ENCODE measurements at regions not wholly inside any gene's neighbourhood (a gene's known extent, or its start where the extent isn't known, plus 50 kb on each side); places are given as distances from the start of the nearest gene placed in this dataset.

GRCh38 chr6:11367638-11368199, 135.3 kb upstream of the NEDD9 start:
- H3K36me3 Mint-ChIP-seq (ENCODE audit: low read depth): peaks cover 58% of the 10 kb centered on the region
- peaks cover 41% of the 10 kb centered on the region for H3K4me1 Mint-ChIP-seq (ENCODE audit: low read depth)
- H3K4me3 Mint-ChIP-seq: peak overlapping the region; percentile 63
- no peak for DNase-seq (ENCODE audit: low spot score)
- H3K27ac Mint-ChIP-seq: peak overlapping the region; percentile 84
- H3K27me3 Mint-ChIP-seq (ENCODE audit: low read depth): no peaks in the 10 kb centered on the region
- H3K9me3 Mint-ChIP-seq: no peaks in the 10 kb centered on the region

DNA sequence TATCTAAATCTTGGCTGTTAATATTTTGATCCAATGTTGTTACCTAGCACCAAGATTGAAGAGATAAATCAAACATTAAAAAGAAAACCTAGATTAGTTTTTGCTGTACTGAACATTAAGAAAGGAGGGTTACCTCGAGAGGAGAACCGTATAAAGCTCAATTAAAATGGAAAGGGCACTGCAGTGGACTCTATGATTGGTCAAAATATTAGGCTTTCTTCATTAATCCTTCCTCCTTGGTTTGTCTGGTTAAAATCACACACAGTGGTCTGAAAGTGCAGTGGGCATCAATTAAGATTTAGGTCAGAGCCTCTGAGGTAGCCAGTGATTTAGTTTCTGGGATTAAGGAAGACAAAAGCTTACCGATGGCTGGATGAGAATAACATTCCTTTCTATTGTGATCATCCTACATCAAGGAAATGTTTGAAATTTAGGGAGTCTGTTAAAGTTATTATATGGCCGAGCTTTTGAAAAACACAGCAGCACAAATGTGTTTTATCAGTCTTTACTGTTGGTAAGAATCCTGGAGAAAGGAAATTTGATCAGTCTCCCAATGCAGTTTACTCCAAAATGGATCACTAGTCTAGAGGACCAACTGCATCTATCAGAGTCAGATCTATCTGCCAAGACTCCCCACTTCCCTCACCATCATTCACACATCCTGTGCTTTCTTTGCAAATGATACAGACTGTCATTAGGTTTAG, 134.6 kb upstream of the NEDD9 start:
- H3K36me3 Mint-ChIP-seq (ENCODE audit: low read depth): peaks cover 57% of the 10 kb centered on the region
- no peaks in the 10 kb centered on the region for H3K27me3 Mint-ChIP-seq (ENCODE audit: low read depth)
- peak overlapping the region; percentile 63 for H3K4me3 Mint-ChIP-seq
- peak overlapping the region; percentile 84 for H3K27ac Mint-ChIP-seq
- no peaks in the 10 kb centered on the region for H3K9me3 Mint-ChIP-seq
- H3K4me1 Mint-ChIP-seq (ENCODE audit: low read depth): peaks cover 46% of the 10 kb centered on the region
- no peak for DNase-seq (ENCODE audit: low spot score)

DNA sequence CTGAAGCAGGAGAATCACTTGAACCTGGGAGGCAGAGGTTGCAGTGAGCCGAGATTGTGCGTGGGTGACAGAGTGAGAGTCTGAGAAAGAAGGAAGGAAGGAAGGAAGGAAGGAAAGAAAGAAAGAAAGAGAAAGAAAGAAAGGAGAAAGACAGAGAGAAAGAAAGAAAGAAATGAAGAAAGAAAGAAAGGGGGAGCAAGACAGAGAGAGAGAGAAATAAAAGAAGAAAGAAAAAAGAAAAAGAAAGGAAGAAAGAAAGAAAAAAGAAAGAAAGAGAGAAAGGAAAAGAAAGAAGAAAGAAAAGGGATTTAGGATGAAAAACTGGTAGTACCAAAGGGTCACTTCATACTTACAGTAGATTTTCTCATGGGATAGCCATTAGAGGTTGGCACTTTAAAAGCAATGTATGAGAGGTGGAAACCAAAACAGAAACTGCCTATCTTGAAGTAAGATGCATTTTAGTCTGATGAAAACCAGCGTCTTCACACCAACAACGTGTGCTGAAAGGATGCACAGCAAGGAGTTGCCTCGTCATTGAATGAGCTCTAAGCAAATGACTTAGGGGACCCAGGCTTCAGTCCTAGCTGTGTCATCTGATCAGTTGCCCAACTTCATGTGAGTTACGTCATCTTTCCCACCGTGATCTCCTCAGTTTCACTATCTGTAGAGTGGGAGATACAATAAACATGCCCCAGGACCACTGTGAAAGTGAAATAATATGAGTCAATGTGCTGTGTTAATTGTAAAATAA, 133.9 kb upstream of the NEDD9 start:
- peak overlapping the region; percentile 63 for H3K4me3 Mint-ChIP-seq
- peaks cover 46% of the 10 kb centered on the region for H3K4me1 Mint-ChIP-seq (ENCODE audit: low read depth)
- peak overlapping the region; percentile 84 for H3K27ac Mint-ChIP-seq
- H3K36me3 Mint-ChIP-seq (ENCODE audit: low read depth): peaks cover 62% of the 10 kb centered on the region
- no peaks in the 10 kb centered on the region for H3K27me3 Mint-ChIP-seq (ENCODE audit: low read depth)
- DNase-seq (ENCODE audit: low spot score): peak; percentile 69
- peaks cover 5% of the 10 kb centered on the region for H3K9me3 Mint-ChIP-seq

DNA sequence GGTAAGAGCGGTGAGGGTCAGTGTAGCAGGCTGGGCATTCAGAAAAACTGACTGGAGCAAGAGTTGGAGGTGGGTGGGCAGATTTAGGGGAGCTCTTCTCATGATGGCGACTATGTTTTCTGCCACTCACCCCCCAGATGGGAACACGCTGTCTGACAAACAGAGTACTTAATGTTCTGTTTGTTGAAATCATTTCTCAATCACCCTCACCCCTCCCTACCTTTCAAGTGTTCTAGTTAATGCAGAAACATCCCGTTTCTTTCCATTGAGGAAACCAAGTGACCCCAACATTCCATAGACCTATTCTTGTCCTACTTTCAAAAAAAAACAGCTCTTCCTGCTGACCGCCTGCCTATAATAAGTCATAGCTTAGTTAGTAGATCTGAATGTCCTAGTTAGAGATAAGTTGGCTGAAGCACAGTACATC, 132.5 kb upstream of the NEDD9 start:
- no peaks in the 10 kb centered on the region for H3K27me3 Mint-ChIP-seq (ENCODE audit: low read depth)
- peak overlapping the region; percentile 50 for H3K27ac Mint-ChIP-seq
- peaks cover 72% of the 10 kb centered on the region for H3K36me3 Mint-ChIP-seq (ENCODE audit: low read depth)
- no peak overlapping the region for H3K4me3 Mint-ChIP-seq
- DNase-seq (ENCODE audit: low spot score): no peak
- peaks cover 19% of the 10 kb centered on the region for H3K9me3 Mint-ChIP-seq
- H3K4me1 Mint-ChIP-seq (ENCODE audit: low read depth): peaks cover 49% of the 10 kb centered on the region

GRCh38 chr6:11363881-11364576, 131.6 kb upstream of the NEDD9 start:
- no peak overlapping the region for H3K4me3 Mint-ChIP-seq
- DNase-seq (ENCODE audit: low spot score): peak; percentile 67
- H3K27me3 Mint-ChIP-seq (ENCODE audit: low read depth): no peaks in the 10 kb centered on the region
- H3K9me3 Mint-ChIP-seq: peaks cover 25% of the 10 kb centered on the region
- H3K36me3 Mint-ChIP-seq (ENCODE audit: low read depth): peaks cover 75% of the 10 kb centered on the region
- peaks cover 52% of the 10 kb centered on the region for H3K4me1 Mint-ChIP-seq (ENCODE audit: low read depth)
- H3K27ac Mint-ChIP-seq: no peak overlapping the region

DNA sequence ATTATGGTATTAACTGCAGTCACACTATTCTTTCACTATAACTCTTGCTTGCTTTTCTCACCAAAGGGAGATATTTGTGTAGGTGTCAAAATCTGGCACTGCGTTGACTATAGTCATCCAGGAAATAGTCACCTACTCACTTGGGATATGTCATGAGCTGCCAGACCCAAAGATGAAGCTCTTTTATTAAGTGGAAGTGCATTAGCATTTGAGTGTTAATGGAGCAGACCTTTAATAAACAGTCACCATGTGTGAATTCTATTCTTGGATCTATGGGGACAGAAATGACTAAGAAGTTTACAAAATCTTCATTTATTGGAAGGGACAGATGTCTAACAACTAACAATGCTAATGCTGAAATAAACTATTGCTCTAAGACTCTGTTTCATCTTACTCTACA, 130.1 kb upstream of the NEDD9 start:
- Mint-ChIP-seq H3K4me1 (ENCODE audit: low read depth) (peaks cover 43% of the 10 kb centered on the region), H3K9me3 (peaks cover 25% of the 10 kb centered on the region), H3K36me3 (ENCODE audit: low read depth) (peaks cover 80% of the 10 kb centered on the region), H3K4me3 (no peak overlapping the region), H3K27ac (no peak overlapping the region), H3K27me3 (ENCODE audit: low read depth) (no peaks in the 10 kb centered on the region)
- no peak for DNase-seq (ENCODE audit: low spot score)

DNA sequence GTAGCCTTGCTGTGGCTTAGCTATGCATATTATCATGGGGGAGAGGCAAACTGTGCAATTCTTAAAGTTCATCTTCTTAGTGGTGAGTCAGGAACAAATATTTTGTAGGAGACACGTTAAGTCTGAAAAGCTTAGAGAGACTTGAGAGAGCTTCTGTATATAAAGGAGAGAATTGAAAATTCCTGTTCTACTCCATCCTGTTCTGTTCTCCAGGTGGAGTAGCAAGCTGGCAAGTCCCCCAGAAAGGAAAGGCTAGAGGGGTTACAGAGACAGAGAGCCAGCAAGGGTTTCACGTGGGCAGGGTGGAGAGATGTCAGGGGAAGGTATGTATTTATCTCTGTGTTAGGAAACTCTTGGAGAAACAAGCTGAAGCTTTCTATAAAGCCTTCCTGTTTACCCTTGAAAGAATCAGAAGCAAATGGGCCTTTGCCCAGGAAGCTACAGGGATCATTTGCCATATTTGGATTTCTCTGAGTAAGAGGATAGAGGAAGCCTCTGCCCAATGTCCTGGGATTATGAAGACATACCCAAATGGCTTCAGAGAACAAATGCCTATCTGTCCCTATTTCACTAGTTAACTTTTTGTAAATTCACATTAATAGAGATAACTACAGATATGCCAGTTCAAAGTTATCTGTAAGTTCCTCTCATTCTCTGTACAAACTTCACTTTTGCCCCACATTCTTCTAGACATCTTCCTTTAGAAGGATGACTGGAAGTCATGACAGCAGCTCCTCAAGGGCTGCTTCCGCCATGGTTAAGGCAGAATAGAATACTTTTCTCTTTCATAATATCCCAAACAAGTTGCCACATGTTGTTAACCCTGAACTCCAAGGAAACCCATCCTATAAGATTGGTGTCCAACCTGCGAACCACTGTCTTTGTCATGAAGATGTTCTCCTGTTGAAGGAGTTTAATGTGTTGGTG, 126.7 kb upstream of the NEDD9 start:
- peaks cover 25% of the 10 kb centered on the region for H3K9me3 Mint-ChIP-seq
- no peak overlapping the region for H3K4me3 Mint-ChIP-seq
- peaks cover 72% of the 10 kb centered on the region for H3K36me3 Mint-ChIP-seq (ENCODE audit: low read depth)
- DNase-seq (ENCODE audit: low spot score): no peak
- no peak overlapping the region for H3K27ac Mint-ChIP-seq
- H3K27me3 Mint-ChIP-seq (ENCODE audit: low read depth): no peaks in the 10 kb centered on the region
- peaks cover 46% of the 10 kb centered on the region for H3K4me1 Mint-ChIP-seq (ENCODE audit: low read depth)

DNA sequence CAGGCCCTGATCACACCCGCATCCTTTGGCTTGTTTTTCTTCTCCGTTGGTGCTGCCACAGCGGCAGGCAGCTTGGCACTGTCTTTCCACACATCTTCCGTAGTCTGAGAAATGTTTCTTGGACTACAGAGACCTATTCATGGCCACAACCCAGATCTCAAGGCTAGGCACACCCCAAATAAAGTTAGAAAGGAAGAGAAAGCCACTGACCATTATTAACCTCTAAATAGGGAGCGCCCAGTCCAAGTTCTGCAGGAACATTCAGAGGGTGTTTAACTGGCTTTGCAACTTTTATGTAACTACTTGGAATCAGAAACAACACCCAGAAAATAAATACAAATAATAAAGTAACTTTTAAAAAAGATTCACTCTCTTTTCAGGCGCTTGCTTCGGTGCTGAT, 124.8 kb upstream of the NEDD9 start:
- peaks cover 51% of the 10 kb centered on the region for H3K4me1 Mint-ChIP-seq (ENCODE audit: low read depth)
- H3K9me3 Mint-ChIP-seq: peaks cover 25% of the 10 kb centered on the region
- H3K36me3 Mint-ChIP-seq (ENCODE audit: low read depth): peaks cover 66% of the 10 kb centered on the region
- no peak for DNase-seq (ENCODE audit: low spot score)
- peak overlapping the region; percentile 78 for H3K27ac Mint-ChIP-seq
- H3K27me3 Mint-ChIP-seq (ENCODE audit: low read depth): no peaks in the 10 kb centered on the region
- H3K4me3 Mint-ChIP-seq: peak overlapping the region; percentile 60

- Mint-ChIP-seq H3K27ac (peak overlapping the region; percentile 78), H3K36me3 (ENCODE audit: low read depth) (peaks cover 67% of the 10 kb centered on the region), H3K4me1 (ENCODE audit: low read depth) (peaks cover 50% of the 10 kb centered on the region), H3K27me3 (ENCODE audit: low read depth) (no peaks in the 10 kb centered on the region), H3K4me3 (peak overlapping the region; percentile 60), H3K9me3 (peaks cover 22% of the 10 kb centered on the region)
- DNase-seq (ENCODE audit: low spot score): no peak
These were observed 124.1 kb upstream of the NEDD9 start for GRCh38 chr6:11356404-11357155.

- Mint-ChIP-seq H3K27ac (peak overlapping the region; percentile 79), H3K27me3 (ENCODE audit: low read depth) (no peaks in the 10 kb centered on the region), H3K4me3 (peak overlapping the region; percentile 56), H3K36me3 (ENCODE audit: low read depth) (peaks cover 66% of the 10 kb centered on the region), H3K4me1 (ENCODE audit: low read depth) (peaks cover 45% of the 10 kb centered on the region), H3K9me3 (no peaks in the 10 kb centered on the region)
- peak; percentile 85 for DNase-seq (ENCODE audit: low spot score)
These were observed 121.5 kb upstream of the NEDD9 start for GRCh38 chr6:11353921-11354389.

DNA sequence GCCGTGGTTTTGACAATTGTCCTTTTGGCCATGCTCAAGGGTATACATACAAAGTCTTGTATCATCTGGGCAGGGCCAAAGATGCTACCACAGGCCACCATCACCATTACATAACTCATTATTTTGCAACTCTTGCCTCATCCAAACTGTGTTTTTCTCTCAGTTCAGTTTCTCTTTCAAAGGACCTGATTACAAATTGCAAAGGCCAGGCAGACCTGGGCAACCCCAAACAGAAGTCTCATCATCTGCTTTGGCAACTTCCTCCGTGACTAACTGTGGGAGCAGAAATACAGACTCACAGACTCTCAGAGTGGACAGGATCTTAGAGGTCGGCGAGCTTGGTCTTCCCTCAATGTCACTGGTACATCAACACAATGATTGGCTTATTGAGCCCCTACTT, 117.8 kb upstream of the NEDD9 start:
- Mint-ChIP-seq H3K4me3 (no peak overlapping the region), H3K9me3 (peaks cover 5% of the 10 kb centered on the region), H3K4me1 (ENCODE audit: low read depth) (peaks cover 43% of the 10 kb centered on the region), H3K36me3 (ENCODE audit: low read depth) (peaks cover 63% of the 10 kb centered on the region), H3K27ac (no peak overlapping the region), H3K27me3 (ENCODE audit: low read depth) (no peaks in the 10 kb centered on the region)
- no peak for DNase-seq (ENCODE audit: low spot score)

GRCh38 chr6:11349880-11350279, 117.4 kb upstream of the NEDD9 start:
- DNase-seq (ENCODE audit: low spot score): no peak
- no peak overlapping the region for H3K4me3 Mint-ChIP-seq
- no peaks in the 10 kb centered on the region for H3K27me3 Mint-ChIP-seq (ENCODE audit: low read depth)
- H3K9me3 Mint-ChIP-seq: peaks cover 5% of the 10 kb centered on the region
- no peak overlapping the region for H3K27ac Mint-ChIP-seq
- H3K4me1 Mint-ChIP-seq (ENCODE audit: low read depth): peaks cover 43% of the 10 kb centered on the region
- H3K36me3 Mint-ChIP-seq (ENCODE audit: low read depth): peaks cover 62% of the 10 kb centered on the region

Data from T-helper 2 cell treated with Interferon-gamma antibody and Interleukin-4, amounts not matched to agents 5 μg/mL and 100 μg/mL, for 36 hours (primary cell).